ENCODE measurements at regions not wholly inside any gene's neighbourhood (a gene's known extent, or its start where the extent isn't known, plus 50 kb on each side); places are given as distances from the start of the nearest gene placed in this dataset.

- TF ChIP-seq EP300 (IDR thresholded peaks at IDR 0.05) (no peak), POLR2AphosphoS5 (IDR thresholded peaks at IDR 0.05) (no peak)
Observed at GRCh38 chr2:222361787-222362186, 62.6 kb upstream of the SGPP2 start.
